GM19351 (cell line): ENCODE measurements at regions not wholly inside any gene's neighbourhood (a gene's known extent, or its start where the extent isn't known, plus 50 kb on each side); places are given as distances from the start of the nearest gene placed in this dataset.
"Not testable (repeated sequence)": the region's sequence is repeated elsewhere in the genome, so short reads cannot be mapped to it uniquely, and the experiment has no call there.

ENCODE experiments used
- ATAC-seq: cut with Tn5 transposase; IDR thresholded peaks from one replicate; pipeline ENCODE4 v1.9.1; 2021; ENCODE audit warnings: mild to moderate bottlenecking, moderate library complexity; ENCODE audit not compliant: unreplicated experiment

DNA sequence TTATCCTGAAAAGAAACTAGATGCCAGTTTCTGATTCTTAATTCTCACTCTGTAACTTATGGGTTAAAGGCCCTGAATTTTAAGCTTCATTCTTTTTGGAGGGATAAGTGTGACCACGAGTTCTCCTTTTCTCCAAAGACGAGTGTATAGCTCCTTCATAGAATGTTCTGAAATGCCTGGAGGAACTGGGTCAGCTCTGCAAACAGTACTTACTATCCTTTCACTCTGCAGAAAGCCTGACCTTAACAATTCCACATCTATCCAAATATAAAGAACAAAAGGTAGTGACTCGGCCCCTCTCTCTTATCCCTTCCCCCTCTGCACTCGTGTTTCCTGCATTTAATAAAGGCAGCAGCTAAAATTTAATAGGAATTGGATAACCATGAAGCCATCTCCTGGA is 150.5 kb downstream of the LYPLAL1 start:
- ATAC-seq, result no peak

DNA sequence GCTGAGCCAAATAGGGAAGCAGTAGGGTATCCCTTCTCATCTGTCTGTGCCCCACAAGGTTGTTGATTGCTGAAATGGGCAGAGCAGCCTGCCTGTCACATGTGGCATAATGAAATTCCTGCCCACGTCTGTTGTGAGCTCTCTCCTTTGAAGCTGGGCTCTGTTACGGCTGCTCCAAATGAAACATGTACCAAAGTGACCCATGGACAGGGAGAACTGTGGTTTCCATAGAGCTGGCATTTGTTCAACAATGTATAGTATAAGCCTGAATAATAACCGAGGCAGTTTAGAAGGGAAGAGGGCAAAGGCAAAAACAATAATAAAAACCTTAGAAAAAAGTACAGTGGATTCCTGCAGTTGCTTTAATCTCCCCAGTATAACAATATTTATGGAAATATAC is 149.7 kb downstream of the LYPLAL1 start:
- ATAC-seq, result no peak

DNA sequence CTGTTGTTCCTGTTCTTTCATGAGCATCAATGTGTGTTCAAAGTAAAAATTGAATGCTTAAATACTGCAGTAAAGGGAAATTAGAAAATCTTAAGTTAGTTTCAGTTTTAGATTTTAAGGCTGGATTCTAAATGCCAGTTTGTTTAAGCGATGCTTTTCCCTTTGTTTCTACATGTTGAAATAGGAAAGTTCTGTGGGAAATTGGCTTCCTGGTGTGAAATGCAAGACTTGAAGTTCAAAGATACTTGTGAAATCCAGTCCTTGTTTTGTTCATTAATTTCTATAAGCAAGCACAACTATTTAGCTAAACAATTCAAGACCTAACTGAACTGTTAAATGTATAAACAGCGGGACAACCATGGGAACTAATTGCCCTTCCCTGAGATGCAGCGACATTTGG is 149.1 kb downstream of the LYPLAL1 start:
- ATAC-seq, result no peak

DNA sequence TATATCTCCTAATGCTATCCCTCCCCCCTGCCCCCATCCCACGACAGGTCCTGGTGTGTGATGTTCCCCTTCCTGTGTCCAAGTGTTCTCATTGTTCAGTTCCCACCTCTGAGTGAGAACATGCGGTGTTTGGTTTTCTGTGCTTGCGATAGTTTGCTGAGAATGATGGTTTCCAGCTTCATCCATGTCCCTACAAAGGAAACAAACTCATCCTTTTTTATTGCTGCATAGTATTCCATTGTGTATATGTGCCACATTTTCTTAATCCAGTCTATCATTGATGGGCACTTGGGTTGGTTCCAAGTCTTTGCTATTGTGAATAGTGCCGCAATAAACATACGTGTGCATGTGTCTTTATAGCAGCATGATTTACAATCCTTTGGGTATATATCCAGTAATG is 146.9 kb downstream of the LYPLAL1 start:
- ATAC-seq, result not testable (repeated sequence)

DNA sequence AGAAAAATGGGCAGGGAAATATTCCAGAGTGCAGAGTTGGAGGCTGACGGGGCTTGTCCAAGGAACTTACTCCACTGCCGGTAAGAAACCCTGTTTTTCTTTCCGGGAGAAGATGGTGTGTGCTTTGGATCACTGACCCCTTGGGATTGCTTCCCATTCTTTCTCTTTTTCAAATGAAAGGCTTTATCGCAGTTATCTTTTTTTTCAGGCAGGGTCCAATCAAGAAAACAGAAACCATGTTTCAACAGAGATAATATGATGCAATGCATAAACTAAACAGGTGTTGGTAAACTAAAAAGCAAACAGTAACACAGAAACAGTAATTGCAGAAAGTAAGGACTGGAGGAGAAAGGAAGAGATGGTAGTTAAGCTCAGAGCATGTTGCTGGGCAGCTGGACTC is 145.1 kb downstream of the LYPLAL1 start:
- ATAC-seq, result no peak

DNA sequence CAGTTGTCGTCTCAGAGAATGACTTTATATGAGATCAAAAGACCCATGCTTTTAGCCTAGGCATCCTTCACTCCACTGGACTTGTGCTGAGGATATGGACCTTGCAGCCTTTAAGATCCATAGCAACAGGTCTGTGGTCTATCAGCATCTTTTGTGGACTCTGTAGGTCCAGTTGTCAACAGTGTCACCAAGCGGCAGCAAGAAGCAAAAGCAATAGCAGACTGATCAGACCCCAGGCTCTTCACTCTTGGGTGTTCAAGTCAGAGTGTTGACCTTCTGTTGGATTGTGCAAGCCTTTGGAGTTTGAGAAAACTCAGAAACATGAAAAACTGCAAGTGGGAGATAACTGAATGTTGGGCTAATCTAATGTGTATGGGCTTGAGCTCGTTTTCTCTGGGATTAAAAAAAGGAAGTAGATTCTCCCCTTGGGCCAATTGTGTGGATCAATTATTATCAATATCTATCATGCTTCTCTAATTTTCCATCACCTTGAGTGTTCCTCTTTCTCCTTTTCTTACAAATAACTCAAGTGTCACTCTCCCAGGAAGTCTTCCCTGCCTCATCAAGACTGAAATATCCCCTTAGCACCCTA is 144.2 kb downstream of the LYPLAL1 start:
- peak; percentile 69 for ATAC-seq

DNA sequence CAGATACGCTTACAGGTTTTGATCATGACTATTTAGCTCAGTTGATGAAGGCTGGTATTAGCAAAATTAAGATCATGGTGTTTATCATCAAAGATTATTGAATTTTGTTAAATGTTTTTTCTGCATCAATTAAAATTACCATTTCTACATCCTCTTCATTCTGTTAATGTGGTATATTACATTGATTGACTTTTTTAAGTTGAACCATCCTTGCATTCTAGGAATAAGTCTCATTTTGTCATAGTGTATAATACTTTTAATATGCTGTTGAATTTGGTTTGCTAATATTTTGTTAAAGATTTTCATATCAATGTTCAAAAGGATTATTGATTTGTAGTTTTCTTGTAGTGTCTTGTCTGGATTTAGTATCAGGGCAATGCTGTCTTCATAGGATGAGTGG is 142.4 kb downstream of the LYPLAL1 start:
- no peak for ATAC-seq

DNA sequence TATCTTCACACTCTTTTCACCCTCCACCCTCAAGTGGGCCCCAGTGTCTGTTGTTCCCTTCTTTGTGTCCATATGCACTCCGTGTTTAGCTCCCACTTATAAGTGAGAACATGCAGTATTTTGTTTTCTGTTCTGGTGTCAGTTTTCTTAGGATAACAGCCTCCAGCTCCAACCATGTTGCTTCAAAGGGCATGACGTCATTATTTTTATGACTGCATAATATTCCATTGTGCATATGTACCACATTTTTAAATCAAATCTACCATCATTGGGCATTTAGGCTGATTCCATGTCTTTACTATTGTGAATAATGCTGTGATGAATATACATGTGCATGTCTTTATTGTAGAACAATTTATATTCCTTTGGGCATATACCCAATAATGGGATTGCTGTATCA is 140.3 kb downstream of the LYPLAL1 start:
- ATAC-seq, result no peak

DNA sequence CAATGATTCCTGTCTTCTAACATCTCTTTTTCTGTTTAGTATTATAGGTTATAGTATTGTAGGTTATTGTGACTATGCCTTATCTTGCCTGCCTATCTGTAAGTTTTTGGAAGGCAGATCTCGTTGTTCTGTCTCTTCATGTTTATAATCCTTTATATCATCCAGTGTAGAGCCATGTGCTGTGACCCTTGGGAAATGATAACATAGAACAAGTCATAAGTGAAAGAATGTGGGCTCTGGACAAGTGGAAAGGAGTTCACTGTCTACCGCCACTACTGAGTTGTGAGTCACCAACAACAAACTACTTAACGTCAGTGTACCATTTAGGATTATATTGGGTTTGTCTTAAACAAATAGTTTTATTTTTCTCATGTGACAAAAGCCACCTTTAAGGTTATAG is 139.3 kb downstream of the LYPLAL1 start:
- ATAC-seq, result no peak

DNA sequence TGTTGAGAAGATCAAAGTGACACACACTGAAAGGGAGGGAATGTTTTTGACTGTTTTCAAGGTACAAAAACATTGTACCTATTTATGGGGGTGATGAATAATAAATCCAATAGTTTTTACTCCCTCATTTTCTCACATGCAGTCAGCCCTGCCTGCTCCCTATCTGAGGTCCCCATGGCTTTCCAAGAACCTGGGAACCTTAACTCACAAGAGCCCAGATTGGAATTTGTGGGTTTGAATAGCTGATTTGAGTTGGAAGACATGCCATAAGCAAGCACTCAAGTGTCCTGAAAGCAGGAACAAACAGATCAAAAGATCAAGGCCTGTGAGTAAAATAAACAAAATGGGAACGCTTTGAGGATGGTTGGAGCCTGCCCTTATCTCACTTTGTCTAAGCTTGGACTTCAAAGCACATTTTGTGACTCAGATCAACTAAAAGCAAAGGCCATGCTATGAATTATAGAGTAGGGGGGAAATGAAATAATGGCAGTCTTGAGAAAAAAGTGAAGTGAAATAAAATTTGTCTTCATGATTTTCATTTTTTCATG is 136.6 kb downstream of the LYPLAL1 start:
- ATAC-seq, result no peak

DNA sequence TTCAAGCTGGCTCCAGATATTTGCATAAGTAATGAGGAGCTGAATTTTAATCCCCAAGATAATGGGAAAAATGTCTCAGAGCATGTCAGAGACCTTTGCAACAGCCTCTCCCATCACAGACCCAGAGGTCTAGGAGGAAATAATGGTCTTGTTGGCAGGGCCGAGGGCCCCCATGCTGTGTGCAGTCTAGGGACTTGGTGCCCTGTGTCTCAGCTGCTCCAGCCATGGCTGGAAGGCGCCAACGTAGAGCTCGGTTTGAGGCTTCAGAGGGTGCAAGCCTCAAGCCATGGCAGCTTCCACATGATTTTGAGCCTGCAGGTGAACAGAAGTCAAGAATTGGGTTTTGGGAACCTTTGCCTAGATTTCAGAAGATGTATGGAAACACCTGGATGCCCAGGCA is 134.7 kb downstream of the LYPLAL1 start:
- no peak for ATAC-seq

DNA sequence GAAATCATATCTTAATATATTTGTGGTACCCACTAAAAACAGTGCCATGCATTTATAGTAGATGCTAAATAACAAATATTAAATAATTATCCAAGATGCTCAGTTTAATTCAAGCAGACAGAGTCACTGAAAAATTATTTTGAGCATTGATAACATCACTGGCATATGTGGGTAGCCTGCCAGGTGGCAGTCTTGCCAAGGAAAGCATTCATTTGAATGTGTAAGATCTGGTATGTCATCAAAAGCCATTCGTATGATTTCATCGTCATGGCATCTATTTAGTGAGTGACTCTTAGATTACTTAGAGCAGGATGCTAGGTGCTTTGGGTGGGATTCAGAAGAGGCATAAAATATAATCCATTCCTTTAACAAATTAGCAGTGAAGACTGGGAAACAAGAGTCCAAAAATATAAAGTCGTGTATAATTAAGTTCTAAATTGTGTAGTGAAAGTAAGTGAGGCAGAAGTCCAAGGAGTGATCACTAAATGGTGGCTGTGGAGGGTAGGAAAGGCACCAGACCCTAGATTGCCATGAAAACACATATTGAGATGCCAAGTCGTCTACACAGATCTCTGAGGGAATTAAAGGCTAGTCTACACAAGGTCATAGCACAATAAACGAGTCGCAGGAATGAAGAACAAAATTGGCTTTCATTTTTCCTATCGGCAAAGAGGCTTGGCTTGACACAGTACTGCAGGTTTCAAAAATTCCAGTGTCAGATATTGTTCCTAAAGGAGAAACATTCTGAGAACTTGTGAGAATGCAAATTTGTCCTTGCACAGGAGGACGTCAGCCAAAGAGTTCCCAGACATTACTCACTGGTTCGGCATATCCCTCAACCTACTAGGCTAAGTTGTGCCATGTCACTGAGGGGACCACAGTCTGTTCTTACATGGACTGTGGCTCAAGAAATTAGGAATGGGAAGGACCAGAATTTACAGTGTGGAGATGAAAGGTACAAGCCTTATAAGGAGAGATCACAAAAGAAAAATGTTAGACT is 130.8 kb downstream of the LYPLAL1 start:
- no peak for ATAC-seq

DNA sequence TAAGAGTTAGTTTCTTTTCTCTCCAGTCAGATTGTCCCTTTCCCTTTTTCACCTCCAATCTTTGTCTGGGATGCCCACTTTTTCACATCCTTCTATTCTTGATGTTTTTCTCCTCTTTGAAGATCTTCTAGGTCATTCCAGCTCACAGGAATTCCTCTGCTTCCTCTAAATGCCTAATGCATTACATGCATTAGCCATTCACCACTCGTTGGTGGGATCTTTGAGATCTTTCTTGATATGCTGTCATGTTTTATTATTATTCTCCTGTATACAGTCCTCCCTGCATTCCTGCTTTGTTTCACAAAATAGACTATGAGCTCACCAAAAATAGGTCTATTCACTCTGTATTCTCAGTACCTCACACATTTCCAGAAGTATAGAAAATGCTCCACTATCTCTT is 129.0 kb downstream of the LYPLAL1 start:
- no peak for ATAC-seq

DNA sequence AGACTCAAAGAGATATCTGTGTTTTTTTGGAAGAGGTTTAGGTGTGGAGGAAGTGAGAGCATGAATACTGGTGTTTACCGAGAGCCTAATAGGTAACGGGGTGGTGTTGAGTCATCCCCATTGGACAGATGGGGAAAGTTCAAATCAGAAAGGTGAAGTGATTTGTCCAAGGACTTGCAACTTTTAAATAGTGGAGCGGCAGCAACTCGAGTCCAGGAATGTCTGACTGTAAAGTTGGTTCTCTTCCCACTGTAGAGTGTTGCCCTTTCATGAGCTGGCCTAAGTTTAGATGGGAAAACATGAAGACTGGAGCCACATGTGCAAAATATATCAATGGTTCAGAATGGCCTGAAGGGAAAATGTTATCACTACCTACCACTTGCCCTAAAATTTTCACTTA is 125.7 kb downstream of the LYPLAL1 start:
- no peak for ATAC-seq

DNA sequence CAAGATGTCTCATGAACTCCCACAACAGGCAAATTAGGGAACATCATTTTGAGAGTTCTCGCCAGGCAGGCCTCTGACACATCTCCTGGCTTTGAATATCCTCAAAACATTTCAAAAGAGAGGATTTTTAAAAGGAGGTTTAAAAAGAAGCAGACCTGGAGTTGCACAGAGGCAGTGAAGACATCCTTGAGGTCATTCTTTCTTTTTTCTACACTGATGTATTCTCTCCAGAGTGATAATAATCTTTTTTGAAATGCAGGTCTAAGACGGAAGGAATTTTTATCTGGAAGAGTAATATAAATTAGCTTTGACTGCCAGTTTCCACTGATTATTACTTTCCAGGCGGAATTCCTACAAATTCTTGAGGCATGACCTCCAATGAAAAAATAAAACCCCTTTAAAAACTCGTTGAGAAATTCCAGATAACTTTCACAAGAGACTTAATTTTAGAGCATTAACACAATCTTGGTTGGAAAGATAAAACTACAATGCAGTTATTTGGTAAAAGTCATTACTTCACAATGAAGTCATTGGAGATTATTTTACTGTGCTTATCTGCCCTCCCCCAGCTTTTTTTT is 125.0 kb downstream of the LYPLAL1 start:
- no peak for ATAC-seq

DNA sequence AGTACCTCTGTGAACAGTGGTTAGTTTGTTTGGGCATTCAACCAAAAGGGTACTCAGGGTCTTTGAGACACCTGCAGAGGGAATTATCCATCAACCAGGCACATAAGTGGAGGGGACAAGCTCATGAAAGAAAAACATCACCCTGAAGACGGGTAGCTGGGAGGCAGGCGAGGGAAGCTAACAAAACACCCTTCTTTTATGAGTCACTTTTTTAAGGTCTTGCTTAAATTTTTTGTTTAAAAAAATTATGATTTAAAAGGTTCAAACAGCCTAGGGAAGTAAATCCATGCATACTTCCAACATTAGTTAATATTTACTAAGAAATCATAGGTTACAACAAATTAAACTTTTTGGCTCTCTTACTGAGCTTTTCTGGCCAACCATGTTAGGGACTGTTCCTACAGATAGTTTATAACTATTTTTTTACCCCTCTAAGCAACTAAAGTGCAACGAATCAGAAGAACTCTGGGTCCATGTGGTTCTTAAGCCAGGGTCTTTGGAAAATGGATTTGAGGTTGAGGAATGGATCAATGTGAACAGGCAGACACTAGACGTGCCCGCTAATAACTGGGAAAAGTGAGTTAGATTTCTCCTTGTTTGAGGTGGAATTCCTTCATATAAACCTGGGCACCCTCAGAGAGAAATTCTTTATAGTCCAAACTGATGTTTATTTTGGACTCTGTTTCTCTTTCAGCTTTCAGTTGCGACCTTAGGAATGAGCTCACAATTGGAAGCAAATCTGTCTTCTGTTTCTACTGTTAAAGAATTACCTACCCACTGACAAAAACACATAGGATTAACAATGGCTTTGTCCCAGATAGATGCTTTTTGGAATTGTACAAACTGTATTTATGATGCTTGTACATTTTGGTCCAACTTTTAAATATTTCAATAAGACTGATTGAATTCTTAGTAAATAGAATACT is 123.0 kb downstream of the LYPLAL1 start:
- ATAC-seq, result no peak

DNA sequence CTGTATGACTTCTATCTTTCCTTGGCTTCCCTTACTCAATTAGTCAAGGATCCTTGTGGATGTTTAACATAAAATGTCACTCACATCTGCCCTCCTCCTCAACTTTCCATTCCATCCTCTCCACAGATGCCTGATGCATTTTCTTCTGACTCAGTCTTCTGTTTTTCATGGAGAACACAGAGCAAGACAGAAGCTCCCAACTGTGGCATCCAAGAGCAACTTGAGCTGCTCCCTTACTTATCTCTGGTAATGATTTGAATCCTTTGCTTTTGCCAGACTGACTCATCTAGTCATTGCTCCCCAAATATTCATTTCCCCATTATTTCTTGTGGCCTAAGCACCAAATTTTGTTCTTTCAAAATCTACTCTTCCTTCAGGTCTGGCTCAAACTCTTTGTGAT is 120.6 kb downstream of the LYPLAL1 start:
- ATAC-seq, result no peak

DNA sequence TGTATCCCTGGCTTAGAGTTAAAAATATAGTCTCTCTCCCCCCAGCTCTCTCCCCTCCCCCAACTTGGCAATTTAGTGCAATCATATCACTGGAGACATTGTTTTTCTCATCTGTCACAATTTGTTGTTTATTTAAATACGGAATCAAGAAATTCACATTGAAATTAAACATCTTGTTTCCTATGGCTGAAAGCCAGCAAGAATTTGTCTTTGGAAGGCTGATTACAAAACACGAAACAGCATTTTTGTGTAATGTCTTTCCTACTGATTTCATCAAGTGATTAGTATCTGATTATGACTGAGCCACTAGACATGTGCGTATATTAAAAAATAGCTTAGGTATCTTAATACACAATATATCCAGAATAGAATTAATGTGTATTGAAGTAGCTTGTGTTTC is 119.7 kb downstream of the LYPLAL1 start:
- ATAC-seq, result no peak

DNA sequence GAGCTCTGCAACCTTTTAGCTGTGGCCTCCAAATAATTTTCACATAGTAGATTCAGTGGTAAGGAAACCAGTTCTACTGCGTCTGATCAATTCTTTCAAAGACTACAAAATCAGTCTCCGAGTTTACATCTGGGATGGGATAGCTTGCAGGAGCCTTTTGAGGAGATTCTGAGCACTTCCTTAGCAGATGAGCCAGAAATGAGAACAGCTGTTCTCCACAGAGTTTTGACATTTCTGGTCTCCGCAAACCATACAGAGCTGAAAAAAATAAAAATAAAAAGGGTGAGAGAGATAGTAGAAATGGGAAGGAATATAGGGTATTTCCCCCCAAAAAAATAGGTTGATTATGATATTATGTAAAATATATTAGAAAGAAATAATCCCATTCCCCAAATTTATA is 119.3 kb downstream of the LYPLAL1 start:
- ATAC-seq, result no peak

DNA sequence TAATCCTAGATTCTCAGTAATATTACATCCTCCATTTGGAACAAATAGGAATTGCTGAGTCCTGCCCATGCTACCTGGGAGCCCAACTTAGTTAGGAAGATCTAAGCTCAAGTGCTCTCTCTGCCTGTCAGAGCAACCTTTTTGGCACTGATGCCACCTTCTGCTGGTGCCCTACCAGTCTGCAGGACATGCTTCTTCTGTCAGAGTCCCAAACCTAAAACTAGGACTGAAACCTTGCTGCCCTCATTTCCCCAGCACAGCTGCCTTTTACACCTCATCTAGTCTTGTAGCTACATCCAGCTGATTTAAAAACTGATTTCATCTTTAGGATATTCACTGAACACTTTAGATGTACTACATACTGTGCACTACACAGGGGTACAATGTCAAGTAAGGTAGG is 118.7 kb downstream of the LYPLAL1 start:
- ATAC-seq, result no peak

DNA sequence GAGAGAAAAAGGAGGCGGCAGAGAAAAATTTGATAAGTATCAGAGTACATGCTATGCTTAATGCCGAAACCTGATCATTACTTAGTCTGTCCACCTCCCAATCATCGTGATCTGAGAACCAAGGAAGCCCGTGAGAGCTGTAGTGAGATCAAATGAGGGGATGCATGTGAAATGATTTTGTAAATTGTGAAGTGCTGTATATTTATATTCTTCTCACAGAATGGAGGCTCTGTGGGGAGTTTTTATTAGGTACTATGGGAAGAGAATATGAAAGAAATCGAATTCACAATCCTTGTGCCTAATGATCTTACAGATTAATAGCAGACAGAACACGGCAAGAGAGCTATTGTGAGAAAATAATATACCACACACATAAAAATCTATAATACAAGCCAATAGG is 115.5 kb downstream of the LYPLAL1 start:
- ATAC-seq, result no peak
